GM23338 (cell line): ENCODE measurements at regions not wholly inside any gene's neighbourhood (a gene's known extent, or its start where the extent isn't known, plus 50 kb on each side); places are given as distances from the start of the nearest gene placed in this dataset.

Experiments
- CREB1 ChIP-seq: fragments of 250-450 bp; sonication (Bioruptor Pico); IDR thresholded peaks from 2 replicates; pipeline ENCODE4 v1.5.0; 2020; ENCODE audit warnings: low read depth, mild to moderate bottlenecking, moderate library complexity
- CTCF ChIP-seq, 2 experiments: fragments of 200-600 bp in 1 of 2; sonication (generic) in 1 of 2; conservative IDR thresholded peaks; 2 replicates each; pipeline versions ENCODE4 v1.5.1 to v1.6.1; 2016 to 2017; ENCODE audit warnings: antibody characterized with exemption in 2 of 2, low read depth in 2 of 2, mild to moderate bottlenecking in 2 of 2, moderate library complexity in 1 of 2
- ETS1 ChIP-seq: IDR thresholded peaks from 2 replicates; pipeline ENCODE4 v1.6.1; 2016; ENCODE audit warnings: antibody characterized with exemption
- EZH2 ChIP-seq: fragments of 200-600 bp; sonication (generic); IDR thresholded peaks from one replicate; pipeline ENCODE4 v1.8.0; 2017; ENCODE audit warnings: antibody characterized with exemption, mild to moderate bottlenecking, low read depth; ENCODE audit not compliant: unreplicated experiment
- EZH2phosphoT487 ChIP-seq: fragments of 200-600 bp; sonication (generic); IDR thresholded peaks from one replicate; pipeline ENCODE4 v1.8.1; 2018; ENCODE audit warnings: antibody characterized with exemption; ENCODE audit not compliant: unreplicated experiment
- JUNB ChIP-seq: IDR thresholded peaks from one replicate; pipeline ENCODE4 v1.6.1; 2016; ENCODE audit warnings: antibody characterized with exemption; ENCODE audit not compliant: unreplicated experiment
- POLR2AphosphoS5 ChIP-seq: IDR thresholded peaks from 2 replicates; pipeline ENCODE4 v1.6.1; 2016; ENCODE audit warnings: antibody characterized with exemption, low read depth
- REST ChIP-seq: IDR thresholded peaks from one replicate; pipeline ENCODE4 v1.6.1; 2018; ENCODE audit warnings: antibody characterized with exemption; ENCODE audit not compliant: unreplicated experiment
- ZNF331 ChIP-seq: fragments of 250-450 bp; sonication (Bioruptor Pico); IDR thresholded peaks from 2 replicates; pipeline ENCODE4 v1.5.0; 2020; ENCODE audit warnings: low read depth, mild to moderate bottlenecking, moderate library complexity
- ZNF462 ChIP-seq: fragments of 250-450 bp; sonication (Bioruptor Pico); IDR thresholded peaks from 2 replicates; pipeline ENCODE4 v1.5.0; 2020; ENCODE audit warnings: mild to moderate bottlenecking, moderate library complexity

- TF ChIP-seq CTCF (conservative IDR thresholded peaks at IDR 0.05; ENCODE audit: low read depth in 2 of 2) (no peak), REST (no peak), EZH2 (no peak), CREB1 (CRISPR knock-in tag) (no peak), POLR2AphosphoS5 (no peak), JUNB (no peak), EZH2phosphoT487 (no peak), ZNF331 (CRISPR knock-in tag) (no peak), ETS1 (no peak), ZNF462 (CRISPR knock-in tag) (peak; percentile 8; the same call in 1 of the 2 replicates)
Observed at GRCh38 chr9:25226901-25227686, 451.1 kb downstream of the TUSC1 start.
